ENCODE measurements at regions not wholly inside any gene's neighbourhood (a gene's known extent, or its start where the extent isn't known, plus 50 kb on each side); places are given as distances from the start of the nearest gene placed in this dataset.

- TF ChIP-seq, protein P1, sequence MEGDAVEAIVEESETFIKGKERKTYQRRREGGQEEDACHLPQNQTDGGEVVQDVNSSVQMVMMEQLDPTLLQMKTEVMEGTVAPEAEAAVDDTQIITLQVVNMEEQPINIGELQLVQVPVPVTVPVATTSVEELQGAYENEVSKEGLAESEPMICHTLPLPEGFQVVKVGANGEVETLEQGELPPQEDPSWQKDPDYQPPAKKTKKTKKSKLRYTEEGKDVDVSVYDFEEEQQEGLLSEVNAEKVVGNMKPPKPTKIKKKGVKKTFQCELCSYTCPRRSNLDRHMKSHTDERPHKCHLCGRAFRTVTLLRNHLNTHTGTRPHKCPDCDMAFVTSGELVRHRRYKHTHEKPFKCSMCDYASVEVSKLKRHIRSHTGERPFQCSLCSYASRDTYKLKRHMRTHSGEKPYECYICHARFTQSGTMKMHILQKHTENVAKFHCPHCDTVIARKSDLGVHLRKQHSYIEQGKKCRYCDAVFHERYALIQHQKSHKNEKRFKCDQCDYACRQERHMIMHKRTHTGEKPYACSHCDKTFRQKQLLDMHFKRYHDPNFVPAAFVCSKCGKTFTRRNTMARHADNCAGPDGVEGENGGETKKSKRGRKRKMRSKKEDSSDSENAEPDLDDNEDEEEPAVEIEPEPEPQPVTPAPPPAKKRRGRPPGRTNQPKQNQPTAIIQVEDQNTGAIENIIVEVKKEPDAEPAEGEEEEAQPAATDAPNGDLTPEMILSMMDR (conservative IDR thresholded peaks at IDR 0.05; ENCODE audit: low read length) = no peak
- TF ChIP-seq EZH2phosphoT487 (IDR thresholded peaks at IDR 0.05; ENCODE audit: borderline replicate concordance) = no peak
These were observed 690.7 kb upstream of the TBX3 start for GRCh38 chr12:115374480-115375185.

Measured in Loucy (cell line).